Epithelial cell of prostate (primary cell): ENCODE measurements at regions not wholly inside any gene's neighbourhood (a gene's known extent, or its start where the extent isn't known, plus 50 kb on each side); places are given as distances from the start of the nearest gene placed in this dataset.
A peak's percentile ranks its signal among the peaks of the same experiment; 100 is the strongest.

Experiments used
- DNase-seq: peaks from one replicate; pipeline ENCODE4 v3.0.0-alpha.2; 2011; ENCODE audit warnings: low read depth, low spot score
- H3K27ac ChIP-seq: fragments of 450-650 bp; 2 replicates; pipeline ENCODE4 v1.5.1; 2017; ENCODE audit warnings: mild to moderate bottlenecking

- DNase-seq: no peak
- H3K27ac ChIP-seq: no peak overlapping the region
Observed at GRCh38 chr5:57685516-57686255, 203.1 kb upstream of the ACTBL2 start.

GRCh38 chr5:57684299-57684702, 201.7 kb upstream of the ACTBL2 start:
- no peak for DNase-seq
- peak overlapping the region; percentile 10 for H3K27ac ChIP-seq

- DNase-seq: no peak
- no peak overlapping the region for H3K27ac ChIP-seq
Observed at GRCh38 chr5:57683036-57683630, 200.5 kb upstream of the ACTBL2 start.

GRCh38 chr5:57681942-57682341, 199.3 kb upstream of the ACTBL2 start:
- H3K27ac ChIP-seq: no peak overlapping the region
- DNase-seq: peak; percentile 86

GRCh38 chr5:57680686-57681085, 198.1 kb upstream of the ACTBL2 start:
- no peak overlapping the region for H3K27ac ChIP-seq

GRCh38 chr5:57677235-57677634, 194.6 kb upstream of the ACTBL2 start:
- H3K27ac ChIP-seq: no peak overlapping the region
- DNase-seq: no peak

More at GRCh38 chr5:57680686-57681085, 198.1 kb upstream of the ACTBL2 start:
- DNase-seq: no peak

GRCh38 chr5:57676222-57677098, 193.8 kb upstream of the ACTBL2 start:
- no peak for DNase-seq

GRCh38 chr5:57675236-57675635, 192.6 kb upstream of the ACTBL2 start:
- H3K27ac ChIP-seq: no peak overlapping the region
- no peak for DNase-seq

More at GRCh38 chr5:57676222-57677098, 193.8 kb upstream of the ACTBL2 start:
- no peak overlapping the region for H3K27ac ChIP-seq

GRCh38 chr5:57671371-57671770, 188.8 kb upstream of the ACTBL2 start:
- no peak overlapping the region for H3K27ac ChIP-seq
- no peak for DNase-seq

GRCh38 chr5:57666582-57666981, 184.0 kb upstream of the ACTBL2 start:
- no peak overlapping the region for H3K27ac ChIP-seq
- DNase-seq: no peak

- no peak for DNase-seq
Observed at GRCh38 chr5:57665146-57665936, 182.7 kb upstream of the ACTBL2 start.

GRCh38 chr5:57664700-57665099, 182.1 kb upstream of the ACTBL2 start:
- no peak for DNase-seq
- H3K27ac ChIP-seq: no peak overlapping the region

More at GRCh38 chr5:57665146-57665936, 182.7 kb upstream of the ACTBL2 start:
- H3K27ac ChIP-seq: no peak overlapping the region

GRCh38 chr5:57663466-57663865, 180.9 kb upstream of the ACTBL2 start:
- no peak for DNase-seq
- H3K27ac ChIP-seq: no peak overlapping the region

GRCh38 chr5:57662991-57663390, 180.4 kb upstream of the ACTBL2 start:
- no peak overlapping the region for H3K27ac ChIP-seq
- DNase-seq: no peak

GRCh38 chr5:57659886-57660285, 177.3 kb upstream of the ACTBL2 start:
- no peak overlapping the region for H3K27ac ChIP-seq
- no peak for DNase-seq

GRCh38 chr5:57658018-57658417, 175.4 kb upstream of the ACTBL2 start:
- no peak overlapping the region for H3K27ac ChIP-seq
- DNase-seq: no peak

- DNase-seq: no peak
- no peak overlapping the region for H3K27ac ChIP-seq
Observed at GRCh38 chr5:57655228-57655627, 172.6 kb upstream of the ACTBL2 start.

- no peak overlapping the region for H3K27ac ChIP-seq
- DNase-seq: no peak
Observed at GRCh38 chr5:57653636-57654290, 171.2 kb upstream of the ACTBL2 start.

- DNase-seq: no peak
- H3K27ac ChIP-seq: no peak overlapping the region
Observed at GRCh38 chr5:57651127-57651526, 168.5 kb upstream of the ACTBL2 start.
